Endothelial cell of umbilical vein (primary cell): ENCODE measurements at regions not wholly inside any gene's neighbourhood (a gene's known extent, or its start where the extent isn't known, plus 50 kb on each side); places are given as distances from the start of the nearest gene placed in this dataset.

Source experiments
- EZH2 ChIP-seq: IDR thresholded peaks from 2 replicates; pipeline ENCODE4 v1.6.1; 2012; ENCODE audit warnings: borderline replicate concordance, low read depth, mild to moderate bottlenecking, moderate library complexity, low read length, inconsistent platforms; ENCODE audit not compliant: severe bottlenecking
- FOS ChIP-seq: IDR thresholded peaks from 2 replicates; pipeline ENCODE4 v1.6.1; 2011; ENCODE audit warnings: mild to moderate bottlenecking, low read length, moderate library complexity, borderline replicate concordance; ENCODE audit not compliant: insufficient read depth
- GATA2 ChIP-seq: IDR thresholded peaks from 2 replicates; pipeline ENCODE4 v1.7.0; 2011; ENCODE audit warnings: low read depth, mild to moderate bottlenecking, moderate library complexity, mixed read lengths, low read length; ENCODE audit not compliant: insufficient read length, insufficient read depth
- JUN ChIP-seq: IDR thresholded peaks from 2 replicates; pipeline ENCODE4 v1.6.1; 2011; ENCODE audit warnings: borderline replicate concordance, low read depth; ENCODE audit not compliant: insufficient read length, insufficient read depth
- MYC ChIP-seq: IDR thresholded peaks from one replicate; pipeline ENCODE4 v1.6.1; 2011; ENCODE audit warnings: mild to moderate bottlenecking, low read depth, low read length
- POLR2A ChIP-seq: IDR thresholded peaks from 2 replicates; pipeline ENCODE4 v1.6.1; 2012; ENCODE audit warnings: low read depth, mild to moderate bottlenecking, control low read depth, low read length
- POLR2AphosphoS5 ChIP-seq: IDR thresholded peaks from 2 replicates; pipeline ENCODE4 v1.6.1; 2012; ENCODE audit warnings: low read depth, mild to moderate bottlenecking, control low read depth, low read length, moderate library complexity; ENCODE audit not compliant: insufficient read depth
- TF ChIP-seq, protein P1 (sequence below), 2 donors: IDR thresholded peaks; 1 replicate in 1 of 2; 2 replicates in 1 of 2; pipeline ENCODE4 v1.5.1; 2011; ENCODE audit warnings: low read length in 2 of 2, mild to moderate bottlenecking in 2 of 2, moderate library complexity in 2 of 2, control low read depth in 1 of 2, inconsistent platforms in 1 of 2, low read depth in 1 of 2; ENCODE audit not compliant: insufficient read depth in 1 of 2; ENCODE audit errors: extremely low read depth in 1 of 2
- TF ChIP-seq, protein P2 (sequence below): IDR thresholded peaks from 2 replicates; pipeline ENCODE4 v1.6.1; 2011; ENCODE audit not compliant: insufficient read depth, insufficient read length

DNA sequence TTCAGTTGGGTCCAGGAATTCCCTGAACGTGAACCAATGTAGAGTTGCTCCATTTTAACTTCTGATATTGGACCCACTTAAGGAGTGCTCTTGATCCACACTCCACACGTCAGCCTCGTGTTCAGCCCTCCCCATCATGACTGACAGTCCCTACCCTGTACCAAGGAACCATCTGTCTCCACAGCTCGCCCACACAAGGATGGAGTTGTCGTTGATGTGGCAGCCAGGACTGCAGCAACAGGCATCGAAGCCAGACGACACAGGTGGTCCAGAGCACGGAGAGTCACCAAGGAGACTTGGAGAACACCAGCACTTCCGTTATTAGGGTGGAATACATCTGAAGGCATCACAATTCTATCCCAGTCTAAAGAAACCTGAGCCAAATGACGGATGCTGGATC lies 472.1 kb upstream of the NR3C2 start:
- TF ChIP-seq, protein P1, sequence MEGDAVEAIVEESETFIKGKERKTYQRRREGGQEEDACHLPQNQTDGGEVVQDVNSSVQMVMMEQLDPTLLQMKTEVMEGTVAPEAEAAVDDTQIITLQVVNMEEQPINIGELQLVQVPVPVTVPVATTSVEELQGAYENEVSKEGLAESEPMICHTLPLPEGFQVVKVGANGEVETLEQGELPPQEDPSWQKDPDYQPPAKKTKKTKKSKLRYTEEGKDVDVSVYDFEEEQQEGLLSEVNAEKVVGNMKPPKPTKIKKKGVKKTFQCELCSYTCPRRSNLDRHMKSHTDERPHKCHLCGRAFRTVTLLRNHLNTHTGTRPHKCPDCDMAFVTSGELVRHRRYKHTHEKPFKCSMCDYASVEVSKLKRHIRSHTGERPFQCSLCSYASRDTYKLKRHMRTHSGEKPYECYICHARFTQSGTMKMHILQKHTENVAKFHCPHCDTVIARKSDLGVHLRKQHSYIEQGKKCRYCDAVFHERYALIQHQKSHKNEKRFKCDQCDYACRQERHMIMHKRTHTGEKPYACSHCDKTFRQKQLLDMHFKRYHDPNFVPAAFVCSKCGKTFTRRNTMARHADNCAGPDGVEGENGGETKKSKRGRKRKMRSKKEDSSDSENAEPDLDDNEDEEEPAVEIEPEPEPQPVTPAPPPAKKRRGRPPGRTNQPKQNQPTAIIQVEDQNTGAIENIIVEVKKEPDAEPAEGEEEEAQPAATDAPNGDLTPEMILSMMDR (IDR thresholded peaks at IDR 0.05; ENCODE audit: extremely low read depth in 1 of 2, insufficient read depth in 1 of 2, low read depth in 1 of 2, low read length in 2 of 2): no peak
- no peak for TF ChIP-seq EZH2
- TF ChIP-seq, protein P2, sequence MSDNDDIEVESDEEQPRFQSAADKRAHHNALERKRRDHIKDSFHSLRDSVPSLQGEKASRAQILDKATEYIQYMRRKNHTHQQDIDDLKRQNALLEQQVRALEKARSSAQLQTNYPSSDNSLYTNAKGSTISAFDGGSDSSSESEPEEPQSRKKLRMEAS: no peak
- TF ChIP-seq FOS: no peak
- no peak for TF ChIP-seq POLR2A
- TF ChIP-seq JUN: no peak
- no peak for TF ChIP-seq POLR2AphosphoS5
- no peak for TF ChIP-seq GATA2
- no peak for TF ChIP-seq MYC
